A673 (cell line): ENCODE measurements at regions not wholly inside any gene's neighbourhood (a gene's known extent, or its start where the extent isn't known, plus 50 kb on each side); places are given as distances from the start of the nearest gene placed in this dataset.

Source experiments
- BruUV-seq: library from RNA; stranded (reverse); fragments of 400-500 nt; replicated peaks from 2 replicates; lab custom pipeline; 2021; lab: Mats Ljungman, UMichigan
- CTCF ChIA-PET: fragments of 300-600 bp; sonication (Branson Sonifier 250); formaldehyde crosslinking; loops from one replicate; lab custom pipeline; 2022; ENCODE audit warnings: antibody characterized with exemption; lab: Charles Lee
- POLR2A ChIA-PET: fragments of 300-600 bp; sonication (Branson Sonifier 250); formaldehyde crosslinking; loops from one replicate; lab custom pipeline; 2022; ENCODE audit warnings: antibody characterized with exemption; ENCODE audit not compliant: low non-redundant PET; lab: Charles Lee
- DNase-seq: peaks from one replicate; pipeline ENCODE4 v3.0.0-alpha.2; 2015; ENCODE audit warnings: low spot score
- H3K27ac ChIP-seq: fragments of 200-600 bp; sonication (generic); 2 replicates; pipeline ENCODE4 v1.5.1; 2016; ENCODE audit warnings: mixed run types, low read depth, mild to moderate bottlenecking, mixed read lengths, antibody characterized with exemption, low read length; ENCODE audit not compliant: poor library complexity, severe bottlenecking
- H3K27me3 ChIP-seq: fragments of 200-600 bp; sonication (generic); replicated peaks from 2 replicates; pipeline ENCODE4 v1.6.1; 2017; ENCODE audit warnings: mixed run types, low read depth, mild to moderate bottlenecking, mixed read lengths, antibody characterized with exemption, low read length; ENCODE audit not compliant: insufficient read depth, poor library complexity
- H3K36me3 ChIP-seq: fragments of 200-600 bp; sonication (generic); 2 replicates; pipeline ENCODE4 v1.6.1; 2016; ENCODE audit warnings: mixed run types, mild to moderate bottlenecking, mixed read lengths, antibody characterized with exemption, low read length; ENCODE audit not compliant: insufficient read depth, poor library complexity, severe bottlenecking
- H3K4me1 ChIP-seq: fragments of 200-600 bp; sonication (generic); 2 replicates; pipeline ENCODE4 v1.6.1; 2017; ENCODE audit warnings: mixed run types, mild to moderate bottlenecking, mixed read lengths, antibody characterized with exemption, low read length; ENCODE audit not compliant: insufficient read depth, poor library complexity, severe bottlenecking
- H3K4me3 ChIP-seq: fragments of 200-600 bp; sonication (generic); 2 replicates; pipeline ENCODE4 v1.5.1; 2016; ENCODE audit warnings: low read depth, mixed run types, mild to moderate bottlenecking, mixed read lengths, low read length; ENCODE audit not compliant: poor library complexity, severe bottlenecking
- H3K9me3 ChIP-seq: fragments of 200-600 bp; sonication (generic); 2 replicates; pipeline ENCODE4 v1.6.1; 2016; ENCODE audit warnings: mixed run types, low read depth, mild to moderate bottlenecking, mixed read lengths, antibody characterized with exemption, low read length; ENCODE audit not compliant: poor library complexity, severe bottlenecking
- CTCF ChIP-seq: fragments of 300-800, 200-600 bp; sonication (generic); conservative IDR thresholded peaks from 2 replicates; pipeline ENCODE4 v1.5.1; 2017; ENCODE audit warnings: low read depth, mild to moderate bottlenecking, antibody characterized with exemption, low read length, moderate library complexity, mixed read lengths
- EZH2 ChIP-seq: fragments of 200-600 bp; sonication (generic); IDR thresholded peaks from 2 replicates; pipeline ENCODE4 v1.6.1; 2017; ENCODE audit warnings: borderline replicate concordance, low read depth, mild to moderate bottlenecking, mixed read lengths, antibody characterized with exemption, low read length; ENCODE audit not compliant: poor library complexity, severe bottlenecking
- intact Hi-C: fragments of 100-400 bp; cut with micrococcal nuclease; formaldehyde crosslinking; loops from one replicate; pipeline ENCODE4 v1.10.0; 2022; ENCODE audit not compliant: unreplicated experiment

- Histone ChIP-seq H3K27ac (no peak overlapping the region), H3K4me3 (no peak overlapping the region), H3K9me3 (no peaks in the 10 kb centered on the region), H3K36me3 (no peaks in the 10 kb centered on the region), H3K4me1 (no peaks in the 10 kb centered on the region), H3K27me3 (peaks cover 20% of the 10 kb centered on the region)
- intact Hi-C loops, result no loop called here
- no TSS peak for BruUV-seq
- TF ChIP-seq CTCF, result no peak
- no peak for TF ChIP-seq EZH2
- no peak for DNase-seq
- ChIA-PET POLR2A (no interaction called here), CTCF (no interaction called here)
Observed at GRCh38 chr21:35678393-35678792, 381.9 kb downstream of the SETD4 start.

GRCh38 chr21:35677298-35677841, 383.0 kb downstream of the SETD4 start:
- intact Hi-C loops, result no loop called here
- H3K27me3 ChIP-seq, result peaks cover 18% of the 10 kb centered on the region
- no peak for DNase-seq
- H3K4me1 ChIP-seq, result no peaks in the 10 kb centered on the region
- BruUV-seq, result no TSS peak
- H3K36me3 ChIP-seq, result no peaks in the 10 kb centered on the region
- H3K4me3 ChIP-seq, result no peak overlapping the region
- ChIA-PET POLR2A (interaction anchor here (0.6 kb wide), 1 partner anchor 1323 kb away, joined by 3 read pairs; no protein-coding TSS in a partner anchor), CTCF (no interaction called here)
- H3K27ac ChIP-seq, result no peak overlapping the region
- TF ChIP-seq CTCF (no peak), EZH2 (no peak)
- H3K9me3 ChIP-seq, result no peaks in the 10 kb centered on the region

GRCh38 chr21:35674895-35675470, 385.3 kb downstream of the SETD4 start:
- Histone ChIP-seq H3K27ac (no peak overlapping the region), H3K9me3 (no peaks in the 10 kb centered on the region), H3K27me3 (peaks cover 5% of the 10 kb centered on the region), H3K36me3 (no peaks in the 10 kb centered on the region), H3K4me3 (no peak overlapping the region), H3K4me1 (no peaks in the 10 kb centered on the region)
- BruUV-seq, result no TSS peak
- ChIA-PET CTCF (no interaction called here), POLR2A (no interaction called here)
- no peak for DNase-seq
- intact Hi-C loops, result no loop called here
- no peak for TF ChIP-seq EZH2
- TF ChIP-seq CTCF, result no peak
